ENCODE measurements at regions not wholly inside any gene's neighbourhood (a gene's known extent, or its start where the extent isn't known, plus 50 kb on each side); places are given as distances from the start of the nearest gene placed in this dataset.

- TF ChIP-seq CTCF (IDR thresholded peaks at IDR 0.05 in 2 of 3, conservative IDR thresholded peaks at IDR 0.05 in 1 of 3; ENCODE audit: control insufficient read depth in 2 of 3, extremely low read depth in 1 of 3, insufficient read depth in 1 of 3, low read depth in 3 of 3, low read length in 3 of 3) = no peak
- TF ChIP-seq MYC (IDR thresholded peaks at IDR 0.05; ENCODE audit: insufficient read depth, insufficient read length, insufficient replicate concordance, low read length, severe bottlenecking) = no peak
- TF ChIP-seq ZBTB40 (IDR thresholded peaks at IDR 0.05; ENCODE audit: borderline replicate concordance) = no peak
Observed at GRCh38 chr12:105698075-105698474, 367.6 kb downstream of the C12orf75 start (continued).

- ChIA-PET POLR2A (no interaction called here), RAD21 (ENCODE audit: unreplicated experiment) (no interaction called here), SMC1A (ENCODE audit: uncharacterized antibody, unreplicated experiment) (no interaction called here), CTCF (no interaction called here)
- no peak for TF ChIP-seq TAF1 (IDR thresholded peaks at IDR 0.05; ENCODE audit: borderline replicate concordance, low read depth, low read length)
- TF ChIP-seq SREBF2 (IDR thresholded peaks at IDR 0.05; ENCODE audit: low read length) = no peak
- TF ChIP-seq SREBF1 (IDR thresholded peaks at IDR 0.05; ENCODE audit: low read length) = no peak
- no peak for TF ChIP-seq IRF3 (IDR thresholded peaks at IDR 0.05)
- no peak for TF ChIP-seq POLR2AphosphoS5 (IDR thresholded peaks at IDR 0.05; ENCODE audit: low read length)
- TF ChIP-seq ZNF384 (IDR thresholded peaks at IDR 0.05; ENCODE audit: borderline replicate concordance, low read depth, low read length) = no peak
- TF ChIP-seq KAT2A (conservative IDR thresholded peaks at IDR 0.05; ENCODE audit: control insufficient read depth, low read depth, low read length) = no peak
- no peak for TF ChIP-seq NRF1 (conservative IDR thresholded peaks at IDR 0.05; ENCODE audit: low read depth, low read length)
- no peak for TF ChIP-seq ATF3 (IDR thresholded peaks at IDR 0.05; ENCODE audit: borderline replicate concordance, extremely low read depth, low read depth, low read length)
- Histone ChIP-seq H3K79me2 (ENCODE audit: control insufficient read depth, insufficient read depth, low read length) (no peaks in the 10 kb centered on the region), H3K4me1 (ENCODE audit: control insufficient read depth, insufficient read depth, low read length) (no peaks in the 10 kb centered on the region), H3K4me3 (no peak overlapping the region), H3K9me3 (replicated peaks; ENCODE audit: control insufficient read depth, insufficient read depth, low read length) (no peaks in the 10 kb centered on the region), H3K4me2 (ENCODE audit: control insufficient read depth, insufficient read depth) (no peak overlapping the region), H3K36me3 (ENCODE audit: control insufficient read depth in 2 of 2, insufficient read depth in 2 of 2, low read length in 1 of 2) (no peaks in the 10 kb centered on the region), H3K27ac (ENCODE audit: control insufficient read depth, insufficient read depth) (no peak overlapping the region), H3K27me3 (replicated peaks in 1 of 2; ENCODE audit: control insufficient read depth in 2 of 2, insufficient read depth in 2 of 2, low read length in 1 of 2) (no peaks in the 10 kb centered on the region), H3K9ac (ENCODE audit: control insufficient read depth, insufficient read depth, low read length) (no peak overlapping the region), H4K20me1 (ENCODE audit: control insufficient read depth, insufficient read depth) (no peaks in the 10 kb centered on the region), H2AFZ (ENCODE audit: control insufficient read depth, low read depth, low read length) (no peak overlapping the region)
- in situ Hi-C loops (cut with MboI) (no loop called here), intact Hi-C loops (cut with micrococcal nuclease; ENCODE audit: unreplicated experiment) (no loop called here)
- WGBS (ENCODE audit: insufficient coverage, insufficient replicate concordance, low lambda C conversion rate, missing lambda C conversion rate) = 32% methylated on average over 1 of the region's 1 CpG
- no peak for ATAC-seq
- BruUV-seq (replicated peaks) = no TSS peak
- FAIRE-seq = no peak
- DNase-seq (ENCODE audit: low read depth, low spot score) = no peak
Observed at GRCh38 chr12:105699209-105699608, 368.7 kb downstream of the C12orf75 start.
